Pons (tissue), 1 donor: ENCODE measurements at regions not wholly inside any gene's neighbourhood (a gene's known extent, or its start where the extent isn't known, plus 50 kb on each side); places are given as distances from the start of the nearest gene placed in this dataset.
"Not testable (repeated sequence)": the region's sequence is repeated elsewhere in the genome, so short reads cannot be mapped to it uniquely, and the experiment has no call there.

ENCODE experiments used
- DNase-seq: peaks from one replicate; pipeline ENCODE4 v3.0.0-alpha.2; 2016; ENCODE audit warnings: low spot score

DNA sequence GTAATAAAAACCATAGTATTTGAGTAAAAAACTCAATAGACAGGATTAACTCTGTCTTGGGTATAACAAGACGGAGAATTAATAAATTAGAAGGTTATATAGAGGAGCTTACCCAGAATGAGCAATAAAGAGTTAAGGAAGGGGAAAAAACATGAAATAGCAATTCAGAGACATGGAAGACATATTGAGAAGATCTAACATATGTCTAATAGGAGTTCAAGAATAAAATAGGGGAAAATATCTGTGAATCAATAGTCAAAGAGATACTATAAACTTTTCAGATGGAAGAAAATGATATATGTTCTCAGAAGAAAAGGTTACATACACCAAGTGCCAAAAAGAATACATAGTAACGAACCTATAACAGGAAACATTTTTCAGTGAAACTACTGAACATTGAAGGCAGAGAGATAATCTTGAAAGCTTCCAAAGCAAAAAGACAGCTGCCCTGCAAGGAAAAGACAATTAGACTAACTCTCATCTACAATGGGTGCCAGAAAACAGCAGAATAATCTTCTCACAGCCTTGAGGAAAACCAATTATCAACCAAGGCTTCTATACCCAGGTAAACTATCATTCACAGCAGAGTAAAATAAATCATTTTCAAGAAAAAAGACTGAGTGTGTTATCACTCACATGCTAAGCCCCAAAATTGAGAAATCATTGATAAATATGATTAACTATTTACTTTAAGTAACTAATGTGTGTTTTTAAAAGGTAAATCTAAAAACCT, 106.0 kb downstream of the ENC1 start:
- no peak for DNase-seq

DNA sequence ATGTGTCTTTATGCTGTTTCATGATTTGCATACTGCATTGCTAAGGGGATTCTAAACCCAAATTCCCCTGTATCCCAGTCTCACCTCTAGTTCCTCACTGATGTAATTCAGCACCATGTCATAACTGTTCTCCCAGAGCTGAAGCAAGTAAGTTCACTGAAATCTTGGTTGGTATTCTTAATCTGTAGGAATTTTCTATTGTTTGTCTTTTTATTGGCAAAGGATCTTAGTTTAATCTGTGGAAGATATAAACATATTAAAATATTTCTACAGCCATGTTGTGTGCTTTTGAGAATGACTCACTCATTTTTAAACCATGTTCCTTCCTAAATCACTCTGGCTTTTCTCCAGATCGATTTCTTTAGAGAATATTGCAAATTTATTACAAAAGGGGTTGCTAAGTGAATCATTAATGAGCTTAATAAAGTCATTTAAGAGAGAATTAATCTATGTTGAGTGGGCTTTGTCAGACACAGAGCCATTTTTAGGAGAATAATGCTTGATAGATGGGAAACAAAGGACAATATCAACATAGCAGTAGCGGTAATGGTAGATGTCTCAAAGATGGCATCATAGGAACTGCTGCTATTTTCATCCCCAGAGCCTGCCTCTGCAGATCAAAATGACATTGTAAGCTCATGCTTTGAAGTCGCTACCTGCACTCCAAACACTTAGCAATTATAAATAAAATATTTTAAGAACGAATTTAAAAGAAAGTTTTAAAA, 110.0 kb downstream of the ENC1 start:
- no peak for DNase-seq

DNA sequence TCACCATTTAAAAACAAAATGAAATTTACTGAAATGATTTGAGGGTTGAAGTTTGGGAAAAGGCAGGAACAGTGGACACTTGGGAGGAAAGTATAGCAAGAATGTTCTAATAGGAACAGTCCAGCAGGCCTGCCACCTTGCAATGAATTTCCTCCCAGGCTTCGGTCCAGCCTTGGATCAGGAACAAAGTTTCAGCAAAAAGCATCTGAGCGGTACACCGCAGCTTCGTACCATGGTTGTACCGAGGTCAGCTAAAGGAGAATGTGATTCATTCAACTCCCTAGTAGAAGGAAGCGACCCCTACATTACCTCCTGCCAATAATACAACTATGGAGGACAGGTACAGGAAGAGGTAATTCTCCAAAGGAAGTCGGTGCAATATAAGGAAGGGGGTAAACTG, 111.4 kb downstream of the ENC1 start:
- no peak for DNase-seq

DNA sequence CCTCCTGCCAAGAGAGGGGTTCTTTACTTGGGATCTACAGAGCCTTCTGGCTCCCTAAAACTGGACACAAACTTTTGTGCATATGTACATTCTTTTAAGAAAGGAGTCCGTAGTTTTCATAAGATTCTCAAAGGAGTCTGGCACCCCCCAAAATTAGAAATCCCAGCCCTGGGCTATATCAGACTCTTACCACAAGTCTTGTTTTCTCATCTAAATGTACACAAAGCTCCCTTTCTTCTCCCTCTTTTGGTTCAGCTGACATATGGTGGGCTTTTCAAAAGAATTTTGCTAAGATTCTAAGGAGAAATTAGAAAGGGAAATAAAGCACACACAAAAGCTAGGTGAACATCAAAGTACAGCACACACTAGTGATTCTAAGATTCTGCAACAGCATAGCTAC, 114.4 kb downstream of the ENC1 start:
- no peak for DNase-seq

DNA sequence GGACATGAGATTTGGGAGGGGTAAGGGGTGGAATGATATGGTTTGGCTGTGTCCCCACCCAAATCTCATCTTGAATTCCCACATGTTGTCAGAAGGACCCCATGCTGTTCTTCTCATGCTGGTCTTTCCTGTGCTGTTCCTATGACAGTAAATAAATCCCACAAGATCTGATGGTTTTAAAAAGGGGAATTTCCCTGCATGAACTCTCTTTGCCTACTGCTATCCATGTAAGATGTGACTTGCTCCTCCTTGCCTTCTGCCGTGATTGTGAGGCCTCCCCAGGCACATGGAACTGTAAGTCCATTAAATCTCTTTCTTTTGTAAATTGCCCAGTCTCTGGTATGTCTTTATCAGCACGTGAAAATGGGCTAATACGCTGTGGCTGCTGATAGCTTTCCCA, 115.8 kb downstream of the ENC1 start:
- not testable (repeated sequence) for DNase-seq

DNA sequence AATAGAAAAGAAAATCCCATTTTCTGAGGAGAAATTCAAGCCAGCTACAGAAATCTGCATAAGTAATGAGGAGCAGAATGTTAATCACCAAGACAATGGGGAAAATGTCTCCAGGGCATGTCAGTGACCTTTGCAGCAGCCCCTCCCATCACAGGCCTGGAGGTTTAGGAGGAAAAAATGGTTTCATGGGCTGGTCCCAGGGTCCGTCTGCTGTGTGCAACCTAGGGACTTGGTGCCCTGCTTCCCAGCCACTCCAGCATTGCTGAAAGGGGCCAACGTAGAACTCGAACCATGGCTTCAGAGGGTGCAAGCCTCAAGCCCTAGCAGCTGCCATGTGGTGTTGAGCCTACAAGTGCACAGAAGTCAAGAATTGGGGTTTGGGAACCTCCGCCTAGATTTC, 116.8 kb downstream of the ENC1 start:
- DNase-seq, result not testable (repeated sequence)

DNA sequence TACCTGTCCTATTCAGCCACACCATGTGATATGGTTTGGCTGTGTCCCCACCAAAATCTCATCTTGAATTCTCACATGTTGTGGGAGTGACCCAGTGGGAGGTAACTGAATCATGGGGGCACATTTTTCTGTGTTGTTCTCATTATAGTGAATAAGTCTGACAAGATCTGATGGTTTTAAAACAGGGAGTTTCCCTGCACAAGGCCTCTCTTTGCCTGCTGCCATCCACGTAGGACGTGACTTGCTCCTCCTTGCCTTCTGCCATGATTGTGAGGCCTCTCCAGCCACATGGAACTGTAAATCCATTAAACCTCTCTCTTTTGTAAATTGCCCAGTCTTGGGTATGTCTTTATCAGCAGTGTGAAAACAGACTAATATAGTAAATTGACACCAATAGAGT, 117.7 kb downstream of the ENC1 start:
- DNase-seq, result not testable (repeated sequence)

DNA sequence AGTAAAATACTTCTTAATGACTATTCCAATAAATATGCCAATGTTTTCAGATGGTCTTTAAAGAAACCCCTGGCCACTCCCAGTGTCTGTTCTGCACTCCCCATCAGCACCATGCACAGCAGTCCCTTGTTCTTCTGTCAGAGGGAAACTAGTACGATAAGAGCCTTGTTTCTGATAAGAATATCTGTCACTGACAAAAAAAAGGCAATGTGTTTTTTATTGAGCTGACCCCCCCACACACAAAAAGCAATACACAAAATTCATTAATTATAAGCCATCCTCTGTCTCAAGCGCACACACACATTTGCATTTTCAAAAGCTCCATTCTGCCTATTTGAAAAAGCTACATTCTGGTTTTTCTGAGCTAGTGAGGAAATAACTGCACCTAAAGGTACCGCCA, 119.1 kb downstream of the ENC1 start:
- DNase-seq, result peak; percentile 93

DNA sequence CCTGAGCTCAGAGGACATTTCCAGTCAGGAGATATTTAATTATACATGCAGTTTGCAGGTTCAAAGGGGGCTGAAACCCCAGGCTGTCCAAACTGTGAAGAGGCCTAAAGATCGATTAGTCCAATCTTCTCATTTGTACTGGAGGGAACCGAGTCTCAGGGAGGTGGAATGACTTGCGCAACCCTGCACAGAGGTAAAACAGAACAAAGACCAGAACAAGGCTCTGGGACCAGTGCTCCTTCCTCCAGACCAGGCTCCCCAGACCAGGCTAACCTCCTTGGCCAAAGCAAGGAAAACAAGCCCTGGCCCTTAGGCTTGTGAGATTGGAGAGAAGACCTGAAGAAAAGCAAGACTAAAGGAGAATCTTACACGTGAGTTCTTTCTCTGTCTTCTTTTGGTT, 120.8 kb downstream of the ENC1 start:
- no peak for DNase-seq

DNA sequence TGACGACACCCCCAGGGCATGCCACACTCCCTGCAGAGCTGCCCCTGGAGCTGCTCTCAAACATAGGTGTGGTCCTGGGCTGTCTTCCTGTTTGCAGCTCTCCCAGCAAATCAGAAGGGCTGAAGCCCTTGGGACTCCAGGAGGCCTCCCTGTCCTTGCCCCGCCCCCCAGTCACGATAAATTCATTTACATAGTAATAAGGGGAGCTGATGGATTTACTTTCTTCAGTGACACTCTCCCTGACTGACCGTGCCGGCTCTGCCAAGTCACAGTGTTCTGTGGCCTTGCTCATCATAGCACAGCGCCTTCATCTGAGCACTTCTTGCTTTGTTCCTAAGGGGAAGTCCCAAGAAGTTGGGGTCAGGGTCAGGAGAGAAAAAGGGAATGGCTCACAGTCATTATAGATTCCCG, 121.4 kb downstream of the ENC1 start:
- no peak for DNase-seq

DNA sequence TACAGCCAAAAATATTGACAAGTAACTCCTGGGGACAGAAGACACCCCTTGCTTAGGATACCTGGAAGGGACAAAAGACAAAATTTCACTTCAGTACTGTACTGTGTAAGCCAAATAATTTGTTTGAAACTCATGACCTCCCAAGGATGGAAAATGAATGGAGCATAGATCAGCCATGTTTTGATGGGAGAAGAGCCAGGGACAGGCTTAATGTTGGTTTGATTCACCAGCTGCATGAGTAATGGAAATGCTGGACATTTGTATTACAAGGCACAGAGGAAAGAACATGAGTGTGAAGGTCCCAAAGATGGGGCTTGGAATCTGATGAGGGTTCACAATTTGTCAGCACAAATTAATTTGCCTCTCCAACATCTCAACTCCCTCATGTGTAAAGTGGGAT, 122.8 kb downstream of the ENC1 start:
- DNase-seq, result no peak

DNA sequence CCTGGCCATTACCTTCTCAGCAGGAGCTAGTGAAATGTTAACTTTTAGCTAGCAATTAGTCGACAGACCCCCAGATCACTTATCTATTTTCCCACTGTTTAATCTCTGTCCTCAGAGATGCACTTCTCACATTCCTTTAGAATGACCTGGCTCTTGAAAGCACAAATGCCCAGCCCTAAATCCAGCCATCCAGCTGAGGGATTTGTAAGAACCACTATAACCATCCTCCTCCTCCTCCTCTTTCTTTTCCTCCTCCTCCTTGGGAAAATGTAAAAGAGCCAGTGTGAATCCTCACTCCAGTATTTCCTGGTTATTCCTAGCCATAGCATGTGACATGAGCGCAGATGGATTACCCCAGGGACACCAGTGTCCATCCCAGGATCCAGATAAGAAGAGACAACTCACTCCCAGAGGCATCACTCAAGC, 124.3 kb downstream of the ENC1 start:
- DNase-seq, result no peak

DNA sequence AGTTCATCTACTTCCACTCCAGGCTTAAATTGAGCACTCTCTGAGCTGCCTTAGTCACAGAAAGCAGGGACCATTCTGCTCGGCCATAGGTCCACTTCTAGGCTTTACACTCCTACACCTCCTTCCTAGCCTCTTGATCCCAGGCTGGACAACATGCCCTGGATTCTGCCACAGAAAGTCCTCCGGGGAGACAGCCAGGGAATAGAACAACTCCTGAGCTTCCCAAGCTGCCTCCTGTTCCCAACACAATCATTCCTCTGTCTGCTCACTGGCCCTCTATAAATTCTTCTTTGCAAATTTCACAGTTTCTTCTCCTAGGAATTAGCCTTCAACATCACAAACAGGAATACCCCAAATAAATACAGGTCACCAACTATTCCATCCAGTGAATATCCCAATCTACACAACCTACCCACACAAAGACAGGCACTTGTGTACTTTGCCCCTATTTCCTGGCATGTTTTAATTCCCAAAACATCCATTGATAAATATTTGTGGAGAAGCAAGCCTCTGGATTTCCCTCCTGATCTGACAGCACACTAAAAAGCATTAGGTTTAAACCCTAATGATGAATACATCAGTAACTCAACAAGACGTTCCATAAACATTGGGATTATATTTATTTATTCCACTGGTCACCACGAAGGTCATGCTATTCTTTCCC, 125.5 kb downstream of the ENC1 start:
- DNase-seq, result peak; percentile 59

DNA sequence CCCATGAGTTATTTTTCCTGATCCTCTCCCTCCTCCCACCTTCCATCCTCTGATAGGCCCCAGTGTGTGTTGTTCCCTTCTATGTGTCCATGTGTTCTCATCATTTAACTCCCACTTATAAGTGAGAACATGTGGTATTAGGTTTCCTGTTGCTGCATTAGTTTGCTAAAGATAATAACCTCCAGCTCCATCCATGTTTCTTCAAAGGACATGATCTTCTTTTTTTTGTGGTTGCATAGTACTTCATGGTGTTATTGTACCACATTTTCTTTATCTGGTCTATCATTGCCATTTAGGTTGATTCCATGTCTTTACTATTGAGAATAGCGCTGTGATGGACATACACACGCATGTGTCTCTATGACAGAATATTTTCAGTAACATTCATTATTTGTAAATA, 128.8 kb downstream of the ENC1 start:
- not testable (repeated sequence) for DNase-seq

DNA sequence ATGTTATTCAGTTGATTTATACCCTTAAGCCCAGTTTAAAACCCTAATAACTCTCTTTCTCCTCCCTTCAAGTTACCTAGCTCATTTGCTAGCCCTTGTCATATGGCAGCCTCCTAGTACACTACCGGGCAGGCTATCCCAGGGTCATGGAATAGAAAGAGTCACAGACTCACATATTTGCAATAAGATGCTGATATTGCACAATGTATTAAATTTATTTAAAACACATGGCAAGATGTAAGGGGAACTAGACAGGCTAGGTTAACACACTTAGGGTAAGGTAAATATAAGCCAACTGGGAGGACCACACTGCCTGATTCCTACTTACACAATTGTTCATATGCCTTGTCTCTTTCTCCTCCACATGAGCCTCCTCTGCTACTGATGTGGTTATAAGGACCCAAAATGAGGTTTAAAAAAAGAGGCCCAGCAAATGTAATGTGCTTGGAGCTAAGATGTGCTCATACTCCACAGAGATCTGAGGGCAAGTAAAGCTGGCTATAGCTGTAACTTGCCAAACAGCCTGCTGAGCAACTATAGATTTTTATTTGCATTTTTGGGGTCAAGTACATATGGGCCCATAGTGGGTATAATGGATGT, 130.0 kb downstream of the ENC1 start:
- DNase-seq, result no peak

DNA sequence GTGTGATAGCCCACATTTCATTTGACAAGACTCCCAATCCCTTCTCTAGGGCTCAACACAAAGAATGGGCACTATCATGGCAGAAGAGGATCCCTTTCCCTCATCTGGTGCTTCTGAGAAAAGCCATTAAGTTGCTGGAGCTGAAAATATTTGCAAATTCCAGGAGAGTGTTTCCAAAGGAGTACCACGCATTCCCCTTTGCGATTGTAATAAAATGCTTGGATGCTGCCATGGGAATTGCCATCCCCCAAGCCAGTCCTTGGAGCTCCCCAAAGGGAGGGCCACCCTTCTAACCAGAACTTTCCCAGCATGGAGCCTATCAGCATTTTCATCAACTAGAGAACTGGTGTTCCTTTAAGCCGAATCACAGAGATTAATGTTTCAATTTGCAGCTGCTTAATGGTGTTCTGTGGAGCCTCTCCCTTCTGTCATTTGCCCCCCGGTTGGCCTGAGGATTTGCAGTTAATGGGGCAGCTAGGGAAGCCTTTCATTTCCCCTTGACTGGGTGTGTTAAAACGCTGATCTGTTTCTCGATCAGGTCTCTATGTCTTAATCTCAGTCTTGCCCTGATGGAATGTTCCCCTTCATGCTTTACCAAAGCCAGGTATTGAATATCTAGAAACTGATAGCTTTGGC, 133.0 kb downstream of the ENC1 start:
- DNase-seq, result no peak

DNA sequence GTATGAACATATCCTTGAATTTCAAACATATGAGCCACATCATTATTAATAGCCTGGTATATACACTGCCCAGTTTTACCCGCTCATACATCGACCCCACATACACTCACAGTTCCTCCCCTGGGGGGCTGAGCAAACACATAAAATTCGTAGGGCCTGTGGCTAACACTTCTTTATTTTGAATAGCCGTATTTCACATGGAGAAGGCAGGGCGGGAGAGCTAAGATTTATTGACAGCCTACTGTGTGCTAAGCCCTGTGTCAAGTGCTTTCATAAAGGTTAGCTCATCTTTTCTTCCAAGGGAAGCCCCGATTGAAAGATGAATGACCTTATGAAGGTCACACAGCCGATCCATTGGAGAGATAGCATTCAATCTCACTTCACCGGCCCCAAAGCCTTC, 134.4 kb downstream of the ENC1 start:
- DNase-seq, result no peak

DNA sequence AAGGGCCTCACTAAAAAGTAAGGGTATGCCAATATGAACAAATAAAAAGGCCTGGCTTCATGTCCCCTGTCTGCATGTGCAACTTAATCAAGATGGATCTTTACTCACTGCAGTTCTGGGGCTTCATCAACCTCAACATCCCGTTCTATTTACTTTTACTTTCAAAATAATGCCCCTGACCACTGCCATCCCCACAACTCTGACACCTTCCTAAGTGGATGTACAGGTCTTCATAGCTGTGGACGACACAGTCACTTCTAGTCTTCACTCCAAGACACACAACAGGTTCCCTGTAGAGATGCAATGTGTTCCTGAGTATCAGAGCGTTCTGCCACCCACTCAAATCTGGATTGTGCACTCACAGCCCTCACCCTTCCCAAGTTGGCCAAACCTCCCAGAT, 136.1 kb downstream of the ENC1 start:
- no peak for DNase-seq

DNA sequence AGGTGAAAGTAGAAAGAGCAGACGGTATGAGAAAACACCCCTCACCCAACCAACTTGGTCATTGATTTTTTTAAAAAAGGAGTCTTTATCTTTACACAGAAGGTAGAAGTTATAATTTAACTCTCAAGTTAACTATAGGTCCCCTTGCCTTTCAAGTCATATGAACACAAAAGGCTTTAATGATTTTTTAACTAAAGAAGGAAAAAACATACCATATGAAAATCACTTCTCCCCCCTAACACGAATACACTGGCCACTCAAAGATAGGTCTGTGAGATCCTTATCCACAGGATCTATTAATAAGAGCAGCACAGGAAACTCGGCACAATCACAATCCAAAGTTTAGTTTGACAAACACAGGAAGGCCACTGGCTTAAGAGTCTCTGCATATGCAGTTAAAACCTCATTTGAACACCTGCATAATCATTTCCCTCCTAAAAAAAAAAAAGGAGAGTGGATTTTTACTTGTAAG, 138.0 kb downstream of the ENC1 start:
- DNase-seq, result no peak

DNA sequence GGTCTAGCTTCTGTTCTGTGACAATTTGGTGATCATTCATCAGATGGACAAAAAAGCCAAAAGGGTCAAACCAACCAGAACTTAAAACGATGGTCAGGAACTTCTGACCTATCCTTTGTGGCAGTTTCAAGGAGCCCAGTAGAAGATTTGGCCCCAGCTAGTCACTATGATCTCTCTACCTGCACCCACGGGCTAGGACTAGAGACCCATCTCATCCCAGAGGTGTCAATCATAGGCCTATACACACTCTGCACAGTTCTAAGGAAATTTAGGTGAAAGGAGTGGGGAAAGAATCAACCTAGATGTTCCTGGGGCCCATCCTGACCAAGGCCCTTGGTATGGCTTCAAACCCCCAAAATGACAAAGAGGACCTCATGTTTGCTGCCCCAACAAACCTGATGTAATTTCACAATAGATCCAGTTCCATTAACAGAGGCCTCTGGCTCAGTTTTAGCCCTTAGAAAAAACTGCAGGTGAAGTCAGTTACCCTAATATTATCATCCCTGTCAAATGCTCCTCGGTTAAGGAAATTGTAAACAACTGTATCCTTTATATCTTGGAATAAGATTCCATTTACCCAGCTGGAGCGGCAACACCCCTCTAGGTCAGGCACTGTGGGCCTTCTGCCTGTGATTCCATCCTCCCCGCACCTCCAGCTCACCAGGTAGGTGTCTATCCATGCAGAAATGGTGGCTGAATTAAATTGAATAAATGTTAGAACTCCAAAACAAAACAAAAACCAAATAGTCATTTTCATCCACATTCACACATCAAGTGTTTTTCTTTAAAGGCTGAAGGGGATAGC, 138.7 kb downstream of the ENC1 start:
- DNase-seq, result no peak
